ENCODE measurements at regions not wholly inside any gene's neighbourhood (a gene's known extent, or its start where the extent isn't known, plus 50 kb on each side); places are given as distances from the start of the nearest gene placed in this dataset.

DNA sequence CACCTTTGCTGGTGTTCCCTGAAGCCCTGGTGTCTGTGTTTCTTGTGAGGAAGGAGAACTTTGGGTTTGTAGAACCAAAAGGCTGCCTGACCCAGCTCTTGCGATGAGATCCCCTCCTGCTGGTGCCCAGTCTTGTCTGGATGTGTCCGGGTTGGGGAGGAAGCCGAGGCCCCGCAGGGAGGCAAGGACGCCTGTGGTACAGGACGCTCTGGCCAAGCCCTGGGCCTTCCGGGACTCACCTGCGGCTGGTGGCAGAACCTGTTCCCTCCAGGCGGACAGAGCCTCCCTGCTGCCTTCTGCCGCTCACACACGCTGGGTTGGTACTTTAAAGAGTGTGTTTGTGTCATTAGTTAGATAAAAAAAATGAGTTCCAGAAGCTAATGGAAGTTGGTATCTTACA is 616.2 kb downstream of the GALR1 start:
- TF ChIP-seq POLR2AphosphoS5 (IDR thresholded peaks at IDR 0.05; ENCODE audit: low read depth, low read length) (no peak), POLR2A (IDR thresholded peaks at IDR 0.05; ENCODE audit: low read depth, low read length) (no peak)

Data from GM12892 (cell line).